Astrocyte (in vitro differentiated cells and primary cell): ENCODE measurements at regions not wholly inside any gene's neighbourhood (a gene's known extent, or its start where the extent isn't known, plus 50 kb on each side); places are given as distances from the start of the nearest gene placed in this dataset.

Experiments
- CTCF ChIP-seq: IDR thresholded peaks from 2 replicates; pipeline ENCODE4 v1.5.1; 2011; ENCODE audit warnings: low read depth, mild to moderate bottlenecking, inconsistent platforms, low read length, moderate library complexity; ENCODE audit not compliant: insufficient read depth
- EZH2 ChIP-seq: IDR thresholded peaks from 2 replicates; pipeline ENCODE4 v1.6.1; 2012; ENCODE audit warnings: mild to moderate bottlenecking, low read length, inconsistent platforms; ENCODE audit not compliant: insufficient read depth

GRCh38 chr4:89358935-89359638 lies 51.5 kb upstream of the GPRIN3 start:
- no peak for TF ChIP-seq CTCF
- no peak for TF ChIP-seq EZH2
